T-cell (primary cell): ENCODE measurements at regions not wholly inside any gene's neighbourhood (a gene's known extent, or its start where the extent isn't known, plus 50 kb on each side); places are given as distances from the start of the nearest gene placed in this dataset.
"Not testable (repeated sequence)": the region's sequence is repeated elsewhere in the genome, so short reads cannot be mapped to it uniquely, and the experiment has no call there.

Source experiments
- ATAC-seq, 4 experiments: fragments of 200-7000 bp in 3 of 4; fragments of 150-1000 bp in 1 of 4; cut with Tn5 transposase; replicated peaks in 1 of 4; 1 replicate in 3 of 4; 2 replicates in 1 of 4; pipeline ENCODE4 v1.10.0; 2021; ENCODE audit warnings: moderate library complexity in 3 of 4, mild to moderate bottlenecking in 2 of 4, moderate number of reproducible peaks in 1 of 4
- CTCF ChIA-PET, 2 donors: fragments of 300-600 bp; sonication (Branson Sonifier 250); formaldehyde crosslinking; loops; one replicate each; lab custom pipeline; 2022; ENCODE audit warnings: antibody characterized with exemption in 2 of 2; lab: Charles Lee
- POLR2A ChIA-PET, 2 donors: fragments of 300-600 bp; sonication (Branson Sonifier 250); formaldehyde crosslinking; loops; one replicate each; lab custom pipeline; 2022; ENCODE audit warnings: antibody characterized with exemption in 2 of 2; lab: Charles Lee
- DNase-seq, 35 experiments: peaks; one replicate each; pipeline versions ENCODE4 v3.0.0 to v3.0.0-alpha.2; 2013 to 2023
- H3K27ac ChIP-seq: one replicate; pipeline ENCODE4 v1.5.1; 2013; ENCODE audit warnings: low read length
- H3K27me3 ChIP-seq, 2 experiments: replicated peaks in 1 of 2; 1 replicate in 1 of 2; 2 replicates in 1 of 2; pipeline versions ENCODE4 v1.6.1 to v1.7.0; 2013; ENCODE audit warnings: low read length in 1 of 2, mixed read lengths in 1 of 2; ENCODE audit not compliant: control insufficient read depth in 2 of 2, insufficient read depth in 2 of 2; ENCODE audit errors: extremely low read depth in 1 of 2
- H3K36me3 ChIP-seq, 2 donors: 1 replicate in 1 of 2; 2 replicates in 1 of 2; pipeline versions ENCODE4 v1.6.1 to v1.7.0; 2013; ENCODE audit warnings: low read length in 1 of 2; ENCODE audit not compliant: control insufficient read depth in 2 of 2, insufficient read depth in 1 of 2; ENCODE audit errors: extremely low read depth in 1 of 2
- H3K4me1 ChIP-seq, 2 experiments: 1 replicate in 1 of 2; 2 replicates in 1 of 2; pipeline versions ENCODE4 v1.6.1 to v1.7.0; 2013; ENCODE audit warnings: low read length in 2 of 2, mixed read lengths in 1 of 2; ENCODE audit not compliant: insufficient read depth in 2 of 2, control insufficient read depth in 1 of 2; ENCODE audit errors: extremely low read depth in 1 of 2
- H3K4me3 ChIP-seq, 2 donors: 1 replicate in 1 of 2; 2 replicates in 1 of 2; pipeline versions ENCODE4 v1.5.1 to v1.7.0; 2013; ENCODE audit warnings: mild to moderate bottlenecking in 2 of 2, low read length in 1 of 2, moderate library complexity in 1 of 2; ENCODE audit not compliant: control insufficient read depth in 1 of 2; ENCODE audit errors: extremely low read depth in 1 of 2
- H3K9me3 ChIP-seq: 2 replicates; pipeline ENCODE4 v1.7.0; 2013
- H3K27ac Mint-ChIP-seq, 2 donors: one replicate each; pipeline ENCODE4 v1.8.0; 2020 to 2021; ENCODE audit warnings: mild to moderate bottlenecking in 2 of 2, mixed read lengths in 2 of 2
- H3K27me3 Mint-ChIP-seq, 2 donors: one replicate each; pipeline ENCODE4 v1.8.0; 2021 to 2022; ENCODE audit warnings: mixed read lengths in 2 of 2
- H3K36me3 Mint-ChIP-seq: one replicate; pipeline ENCODE4 v1.8.0; 2021; ENCODE audit warnings: mixed read lengths
- H3K4me1 Mint-ChIP-seq, 3 donors: one replicate each; pipeline ENCODE4 v1.8.0; 2020 to 2022; ENCODE audit warnings: mixed read lengths in 3 of 3, mild to moderate bottlenecking in 1 of 3
- H3K4me3 Mint-ChIP-seq, 3 donors: one replicate each; pipeline ENCODE4 v1.8.0; 2020 to 2022; ENCODE audit warnings: mild to moderate bottlenecking in 3 of 3, mixed read lengths in 3 of 3, moderate library complexity in 3 of 3
- H3K9me3 Mint-ChIP-seq, 3 donors: one replicate each; pipeline ENCODE4 v1.8.0; 2020 to 2022; ENCODE audit warnings: mixed read lengths in 3 of 3
- whole genome bisulfite sequencing: methylation state at CpG from one replicate; pipeline ENCODE4 v1.1.5; 2013; ENCODE audit warnings: missing lambda C conversion rate; ENCODE audit not compliant: insufficient coverage; 5-methylcytosine and 5-hydroxymethylcytosine counted together

GRCh38 chr7:94778711-94779459 lies 123.0 kb upstream of the SGCE start:
- Histone ChIP-seq H3K36me3 (no peaks in the 10 kb centered on the region), H3K27me3 (no peaks in the 10 kb centered on the region), H3K27ac (no peak overlapping the region), H3K4me3 (no peak overlapping the region), H3K4me1 (no peaks in the 10 kb centered on the region), H3K9me3 (no peaks in the 10 kb centered on the region)
- peaks cover 2 to 6% (median 2%) of the 10 kb centered on the region in 3 donors for H3K9me3 Mint-ChIP-seq
- H3K4me3 Mint-ChIP-seq = no peak overlapping the region
- no peaks in the 10 kb centered on the region for H3K27me3 Mint-ChIP-seq
- no peak for DNase-seq
- no peak overlapping the region for H3K27ac Mint-ChIP-seq
- ATAC-seq = no peak
- no peaks in the 10 kb centered on the region for H3K4me1 Mint-ChIP-seq
- no peaks in the 10 kb centered on the region for H3K36me3 Mint-ChIP-seq
- ChIA-PET CTCF (no interaction called here), POLR2A (interaction anchor here in 1 of 2 donors (0.6 kb wide), 1 partner anchor 23 kb away, joined by 3 read pairs; no protein-coding TSS in a partner anchor)
- WGBS = no CpG with 5 or more reads among the region's 3 CpGs

- no peaks in the 10 kb centered on the region for H3K36me3 ChIP-seq
- CTCF ChIA-PET = no interaction called here
- Mint-ChIP-seq H3K27me3 (no peaks in the 10 kb centered on the region), H3K4me1 (no peaks in the 10 kb centered on the region), H3K27ac (no peak overlapping the region), H3K4me3 (no peak overlapping the region), H3K36me3 (no peaks in the 10 kb centered on the region), H3K9me3 (peaks cover 5 to 8% (median 5%) of the 10 kb centered on the region in 3 donors)
- H3K27me3 ChIP-seq = no peaks in the 10 kb centered on the region
- POLR2A ChIA-PET = no interaction called here
- WGBS = no CpG with 5 or more reads among the region's 1 CpG
- H3K4me3 ChIP-seq = no peak overlapping the region
- H3K9me3 ChIP-seq = no peaks in the 10 kb centered on the region
- DNase-seq (no peak), ATAC-seq (no peak)
- H3K27ac ChIP-seq = no peak overlapping the region
- H3K4me1 ChIP-seq = no peaks in the 10 kb centered on the region
Measured at GRCh38 chr7:94779861-94780260, 123.9 kb upstream of the SGCE start.

DNA sequence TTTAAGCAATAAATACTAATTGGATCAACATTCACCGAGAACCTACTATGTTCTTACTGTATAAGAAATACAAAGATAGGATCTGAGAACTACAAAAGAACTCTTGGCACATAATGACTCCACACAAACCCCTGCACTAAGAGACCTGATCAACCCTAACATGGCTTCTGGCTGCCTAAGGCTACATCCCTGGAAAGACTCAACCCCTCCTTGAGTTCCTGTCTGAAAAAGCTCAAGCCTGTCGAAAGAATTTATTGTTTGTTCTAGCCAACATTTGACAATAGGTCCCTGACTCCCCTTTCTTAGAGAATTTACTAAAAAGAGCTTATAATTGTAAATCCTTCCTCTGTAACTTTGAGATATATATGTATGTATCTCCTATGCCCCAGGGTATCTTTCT lies 125.3 kb upstream of the SGCE start:
- ChIA-PET CTCF (no interaction called here), POLR2A (no interaction called here)
- DNase-seq = no peak
- H3K36me3 Mint-ChIP-seq = no peaks in the 10 kb centered on the region
- WGBS = no CpG with 5 or more reads among the region's 2 CpGs
- Histone ChIP-seq H3K4me3 (no peak overlapping the region), H3K36me3 (no peaks in the 10 kb centered on the region), H3K27me3 (no peaks in the 10 kb centered on the region), H3K9me3 (no peaks in the 10 kb centered on the region), H3K4me1 (no peaks in the 10 kb centered on the region), H3K27ac (no peak overlapping the region)
- peaks cover 5 to 10% (median 5%) of the 10 kb centered on the region in 3 donors for H3K9me3 Mint-ChIP-seq
- H3K4me3 Mint-ChIP-seq = no peak overlapping the region
- no peaks in the 10 kb centered on the region for H3K4me1 Mint-ChIP-seq
- H3K27me3 Mint-ChIP-seq = no peaks in the 10 kb centered on the region
- no peak overlapping the region for H3K27ac Mint-ChIP-seq
- ATAC-seq = no peak

- H3K4me1 Mint-ChIP-seq = no peaks in the 10 kb centered on the region
- no peak overlapping the region for H3K4me3 Mint-ChIP-seq
- no peak overlapping the region for H3K4me3 ChIP-seq
- ATAC-seq (no peak), DNase-seq (no peak)
- CTCF ChIA-PET = no interaction called here
- H3K27ac Mint-ChIP-seq = no peak overlapping the region
- no peak overlapping the region for H3K27ac ChIP-seq
- H3K9me3 Mint-ChIP-seq = peaks cover 5 to 9% (median 5%) of the 10 kb centered on the region in 3 donors
- no peaks in the 10 kb centered on the region for H3K36me3 Mint-ChIP-seq
- H3K27me3 Mint-ChIP-seq = no peaks in the 10 kb centered on the region
- no peaks in the 10 kb centered on the region for H3K4me1 ChIP-seq
- H3K9me3 ChIP-seq = no peaks in the 10 kb centered on the region
- H3K27me3 ChIP-seq = no peaks in the 10 kb centered on the region
- no peaks in the 10 kb centered on the region for H3K36me3 ChIP-seq
- WGBS = 80% methylated on average over 8 of the region's 8 CpGs
- POLR2A ChIA-PET = no interaction called here
Measured at GRCh38 chr7:94782777-94783176, 124.6 kb upstream of the PPP1R9A start.

DNA sequence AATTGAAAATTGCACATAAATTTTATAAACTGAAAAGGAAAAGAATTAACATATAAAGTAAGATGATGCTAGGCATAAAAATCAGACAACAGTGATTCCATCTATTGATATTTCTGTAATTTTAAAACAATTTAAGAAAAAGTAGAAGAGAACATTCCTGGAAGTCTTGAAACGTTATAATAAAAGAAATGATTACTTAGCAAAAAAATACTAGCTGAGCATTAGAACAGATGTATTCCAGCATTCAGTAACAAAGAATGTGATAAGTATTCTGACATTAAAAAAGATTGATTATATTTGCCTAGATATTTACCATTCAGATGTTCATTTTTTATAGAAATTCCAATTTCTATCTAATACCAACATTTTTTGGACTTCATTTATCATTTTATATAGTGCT lies 120.1 kb upstream of the PPP1R9A start:
- DNase-seq = no peak
- Histone ChIP-seq H3K27ac (no peak overlapping the region), H3K4me1 (no peaks in the 10 kb centered on the region), H3K4me3 (no peak overlapping the region), H3K27me3 (no peaks in the 10 kb centered on the region), H3K36me3 (no peaks in the 10 kb centered on the region), H3K9me3 (no peaks in the 10 kb centered on the region)
- no peaks in the 10 kb centered on the region for H3K36me3 Mint-ChIP-seq
- H3K27ac Mint-ChIP-seq = no peak overlapping the region
- H3K4me3 Mint-ChIP-seq = no peak overlapping the region
- H3K9me3 Mint-ChIP-seq = peaks cover 10 to 21% (median 13%) of the 10 kb centered on the region in 3 donors
- POLR2A ChIA-PET = no interaction called here
- WGBS = no CpG with 5 or more reads among the region's 1 CpG
- no peaks in the 10 kb centered on the region for H3K27me3 Mint-ChIP-seq
- no peak for ATAC-seq
- H3K4me1 Mint-ChIP-seq = no peaks in the 10 kb centered on the region
- CTCF ChIA-PET = no interaction called here

GRCh38 chr7:94788378-94788777 lies 119.0 kb upstream of the PPP1R9A start:
- POLR2A ChIA-PET, DNase-seq, H3K4me1 Mint-ChIP-seq, H3K27ac ChIP-seq, H3K9me3 ChIP-seq, H3K4me1 ChIP-seq, H3K4me3 Mint-ChIP-seq, H3K27me3 ChIP-seq, CTCF ChIA-PET, H3K27ac Mint-ChIP-seq, ATAC-seq, H3K4me3 ChIP-seq, H3K36me3 Mint-ChIP-seq, H3K27me3 Mint-ChIP-seq, H3K36me3 ChIP-seq: not testable (repeated sequence)
- H3K9me3 Mint-ChIP-seq = peaks cover 10 to 21% (median 10%) of the 10 kb centered on the region in 3 donors
- WGBS = no CpG with 5 or more reads among the region's 3 CpGs
